Nephron (organoid): ENCODE measurements at regions not wholly inside any gene's neighbourhood (a gene's known extent, or its start where the extent isn't known, plus 50 kb on each side); places are given as distances from the start of the nearest gene placed in this dataset.
A peak's percentile ranks its signal among the peaks of the same experiment; 100 is the strongest.
"Not testable (repeated sequence)": the region's sequence is repeated elsewhere in the genome, so short reads cannot be mapped to it uniquely, and the experiment has no call there.

Experiments used
- H3K27ac Mint-ChIP-seq, 3 experiments: 2 replicates each; pipeline ENCODE4 v1.8.0; 2020; ENCODE audit warnings: mixed read lengths in 3 of 3, mild to moderate bottlenecking in 2 of 3, moderate library complexity in 1 of 3
- H3K27me3 Mint-ChIP-seq: 2 replicates; pipeline ENCODE4 v1.8.0; 2021; ENCODE audit warnings: low read depth, mild to moderate bottlenecking, moderate library complexity, mixed read lengths
- H3K36me3 Mint-ChIP-seq: 2 replicates; pipeline ENCODE4 v1.8.0; 2020; ENCODE audit warnings: low read depth, mixed read lengths
- H3K4me1 Mint-ChIP-seq: 2 replicates; pipeline ENCODE4 v1.8.0; 2020; ENCODE audit warnings: mixed read lengths
- H3K4me3 Mint-ChIP-seq, 3 experiments: 2 replicates each; pipeline ENCODE4 v1.8.0; 2020; ENCODE audit warnings: mild to moderate bottlenecking in 3 of 3, mixed read lengths in 3 of 3, moderate library complexity in 2 of 3
- H3K9me3 Mint-ChIP-seq: 2 replicates; pipeline ENCODE4 v1.8.0; 2020; ENCODE audit warnings: mixed read lengths
- CTCF ChIP-seq, 3 experiments: fragments of 200-600 bp; sonication (generic); IDR thresholded peaks; one replicate each; pipeline ENCODE4 v1.5.0; 2021; ENCODE audit warnings: antibody characterized with exemption in 3 of 3; ENCODE audit not compliant: unreplicated experiment in 3 of 3

- peaks cover 19% of the 10 kb centered on the region for H3K9me3 Mint-ChIP-seq
- H3K27me3 Mint-ChIP-seq: peaks cover 8% of the 10 kb centered on the region
- H3K27ac Mint-ChIP-seq: no peak overlapping the region
Measured at GRCh38 chr10:117807441-117807840, 239.3 kb downstream of the RAB11FIP2 start.

GRCh38 chr10:117815816-117816215 is 230.9 kb downstream of the RAB11FIP2 start:
- not testable (repeated sequence) for H3K9me3 Mint-ChIP-seq, H3K4me3 Mint-ChIP-seq, H3K27ac Mint-ChIP-seq, H3K36me3 Mint-ChIP-seq, H3K27me3 Mint-ChIP-seq
- H3K4me1 Mint-ChIP-seq: peaks cover 15% of the 10 kb centered on the region

More at GRCh38 chr10:117807441-117807840, 239.3 kb downstream of the RAB11FIP2 start:
- H3K36me3 Mint-ChIP-seq: peaks cover 7% of the 10 kb centered on the region
- H3K4me3 Mint-ChIP-seq: no peak overlapping the region
- peaks cover 13% of the 10 kb centered on the region for H3K4me1 Mint-ChIP-seq
- TF ChIP-seq CTCF (IDR thresholded peaks at IDR 0.05; ENCODE audit: unreplicated experiment in 3 of 3): no peak

GRCh38 chr10:117817116-117817515 is 229.6 kb downstream of the RAB11FIP2 start:
- Mint-ChIP-seq H3K9me3 (peaks cover 3% of the 10 kb centered on the region), H3K27me3 (peaks cover 4% of the 10 kb centered on the region), H3K27ac (no peak overlapping the region), H3K4me1 (peaks cover 15% of the 10 kb centered on the region), H3K36me3 (peaks cover 3% of the 10 kb centered on the region), H3K4me3 (no peak overlapping the region)
- TF ChIP-seq CTCF (IDR thresholded peaks at IDR 0.05; ENCODE audit: unreplicated experiment in 3 of 3): no peak

GRCh38 chr10:117818721-117819120 is 228.0 kb downstream of the RAB11FIP2 start:
- TF ChIP-seq CTCF (IDR thresholded peaks at IDR 0.05; ENCODE audit: unreplicated experiment in 3 of 3): no peak
- H3K4me3 Mint-ChIP-seq: no peak overlapping the region
- no peaks in the 10 kb centered on the region for H3K9me3 Mint-ChIP-seq
- H3K4me1 Mint-ChIP-seq: peaks cover 15% of the 10 kb centered on the region
- H3K27me3 Mint-ChIP-seq: peaks cover 5% of the 10 kb centered on the region
- no peaks in the 10 kb centered on the region for H3K36me3 Mint-ChIP-seq
- H3K27ac Mint-ChIP-seq: peak overlapping the region in 1 of 3 experiments; percentile 72

GRCh38 chr10:117819304-117819703 is 227.4 kb downstream of the RAB11FIP2 start:
- H3K36me3 Mint-ChIP-seq: no peaks in the 10 kb centered on the region
- no peaks in the 10 kb centered on the region for H3K9me3 Mint-ChIP-seq
- peaks cover 15% of the 10 kb centered on the region for H3K4me1 Mint-ChIP-seq
- no peak overlapping the region for H3K4me3 Mint-ChIP-seq
- no peak for TF ChIP-seq CTCF (IDR thresholded peaks at IDR 0.05; ENCODE audit: unreplicated experiment in 3 of 3)
- peak overlapping the region; percentile 0 to 72 (median 0) for H3K27ac Mint-ChIP-seq
- peaks cover 7% of the 10 kb centered on the region for H3K27me3 Mint-ChIP-seq

- TF ChIP-seq CTCF (IDR thresholded peaks at IDR 0.05; ENCODE audit: unreplicated experiment in 3 of 3): no peak
- Mint-ChIP-seq H3K27ac (no peak overlapping the region), H3K9me3 (no peaks in the 10 kb centered on the region), H3K4me1 (peaks cover 18% of the 10 kb centered on the region), H3K4me3 (no peak overlapping the region), H3K36me3 (no peaks in the 10 kb centered on the region), H3K27me3 (peaks cover 7% of the 10 kb centered on the region)
Measured at GRCh38 chr10:117823980-117824379, 222.8 kb downstream of the RAB11FIP2 start.
